ENCODE measurements at regions not wholly inside any gene's neighbourhood (a gene's known extent, or its start where the extent isn't known, plus 50 kb on each side); places are given as distances from the start of the nearest gene placed in this dataset.

- DNase-seq = no peak
Observed at GRCh38 chr10:43748560-43748959, 99.9 kb upstream of the ZNF32 start.

GRCh38 chr10:43746906-43747305 lies 98.2 kb upstream of the ZNF32 start:
- no peak for DNase-seq

DNA sequence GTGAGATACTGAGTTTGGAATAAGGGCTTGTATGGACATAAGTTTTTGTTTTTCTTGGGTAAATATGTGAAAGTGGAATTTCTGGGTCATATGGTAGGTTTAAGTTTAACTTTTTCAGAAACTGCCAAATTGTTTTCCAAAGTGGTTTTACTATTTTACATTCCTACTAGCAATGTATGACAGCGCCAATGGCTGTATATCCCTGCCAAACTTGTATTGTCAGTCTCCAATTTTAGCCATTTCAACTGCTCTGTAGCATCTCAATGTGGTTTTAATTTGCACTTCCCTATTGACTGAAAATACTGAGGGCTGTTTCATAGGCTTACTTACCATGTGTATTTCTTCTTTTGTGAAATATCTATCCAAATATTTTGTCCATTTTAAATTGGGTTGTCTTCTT lies 90.5 kb upstream of the ZNF32 start:
- no peak for DNase-seq

DNA sequence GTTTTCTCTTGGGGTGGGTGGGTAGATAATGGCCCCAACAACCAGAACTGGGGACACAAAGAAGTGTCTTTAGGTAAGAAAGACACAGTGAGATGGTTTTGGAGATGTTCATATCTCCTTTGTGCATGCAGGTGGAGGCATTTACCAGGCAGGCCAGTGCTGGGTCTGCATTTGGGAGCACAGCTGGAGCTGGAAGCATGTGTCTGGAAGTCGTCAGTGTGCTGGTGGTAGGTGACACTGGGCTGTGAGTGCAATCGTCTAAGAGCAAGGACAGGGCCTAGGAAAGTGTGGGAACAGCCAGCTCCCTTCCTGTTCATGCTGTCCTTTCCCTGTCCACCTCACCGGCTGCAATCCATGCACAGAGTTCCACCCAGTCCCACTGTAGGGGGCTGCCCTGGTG lies 88.3 kb upstream of the ZNF32 start:
- no peak for DNase-seq

GRCh38 chr10:43735907-43736306 lies 87.2 kb upstream of the ZNF32 start:
- DNase-seq = no peak

DNA sequence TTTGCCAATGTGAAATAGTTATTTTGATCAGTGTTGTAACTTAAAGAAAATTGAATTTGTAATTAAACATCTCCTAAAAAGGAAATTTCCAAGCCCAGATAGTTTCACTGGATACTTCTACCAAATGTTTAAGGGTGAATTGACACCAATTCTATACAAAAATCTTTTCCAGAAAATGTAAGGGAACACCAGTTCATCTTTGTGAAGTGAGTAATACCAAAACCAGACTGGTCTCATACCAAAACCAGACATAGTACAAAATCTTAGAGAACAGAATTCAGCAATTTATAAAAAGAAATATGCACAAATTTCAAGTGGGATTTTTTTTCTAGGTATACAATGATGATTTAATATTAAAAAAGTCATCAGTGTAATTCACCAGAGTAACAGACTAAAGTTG lies 86.0 kb upstream of the ZNF32 start:
- DNase-seq = no peak

- no peak for DNase-seq
Observed at GRCh38 chr10:43731486-43731885, 82.8 kb upstream of the ZNF32 start.

DNA sequence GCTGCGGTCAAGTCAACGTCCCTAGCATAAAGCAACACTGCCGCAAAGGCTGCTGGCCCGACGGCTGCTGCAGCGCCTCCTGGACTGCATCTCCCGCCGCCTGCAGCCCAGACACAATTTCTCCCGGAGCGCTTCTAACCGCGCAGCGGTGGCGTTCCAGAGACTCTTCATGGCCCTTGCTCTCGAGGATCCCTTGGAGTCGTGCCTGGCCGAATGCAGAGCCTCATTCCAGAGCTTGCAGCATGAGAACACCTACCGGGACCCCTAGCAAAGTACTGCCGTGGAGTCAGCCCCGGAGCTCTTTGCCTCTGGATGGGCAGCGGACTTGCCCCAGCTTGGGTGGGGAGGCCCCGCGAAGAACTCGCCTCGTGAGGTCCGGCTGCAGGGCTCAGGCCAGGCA lies 79.7 kb upstream of the ZNF32 start:
- no peak for DNase-seq

DNA sequence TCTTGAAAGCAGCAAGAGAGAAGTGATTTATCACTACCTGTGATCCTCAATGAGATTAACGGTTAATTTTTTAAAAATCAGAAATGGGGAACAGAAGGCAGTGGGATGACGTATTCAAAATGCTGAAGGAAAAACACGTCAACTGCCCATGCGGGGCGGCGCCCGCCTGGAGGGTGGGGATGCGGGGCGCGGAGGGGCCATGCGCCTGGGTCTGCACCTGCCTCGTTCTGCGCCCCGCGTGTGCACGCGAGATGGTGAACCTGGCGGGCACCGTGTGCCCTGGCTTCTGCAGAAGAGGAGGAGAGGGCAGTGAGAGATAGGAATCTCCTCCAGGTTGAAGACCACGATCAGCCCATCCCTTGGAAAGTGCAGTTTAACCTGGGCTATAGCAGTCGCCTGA lies 79.3 kb upstream of the ZNF32 start:
- no peak for DNase-seq

DNA sequence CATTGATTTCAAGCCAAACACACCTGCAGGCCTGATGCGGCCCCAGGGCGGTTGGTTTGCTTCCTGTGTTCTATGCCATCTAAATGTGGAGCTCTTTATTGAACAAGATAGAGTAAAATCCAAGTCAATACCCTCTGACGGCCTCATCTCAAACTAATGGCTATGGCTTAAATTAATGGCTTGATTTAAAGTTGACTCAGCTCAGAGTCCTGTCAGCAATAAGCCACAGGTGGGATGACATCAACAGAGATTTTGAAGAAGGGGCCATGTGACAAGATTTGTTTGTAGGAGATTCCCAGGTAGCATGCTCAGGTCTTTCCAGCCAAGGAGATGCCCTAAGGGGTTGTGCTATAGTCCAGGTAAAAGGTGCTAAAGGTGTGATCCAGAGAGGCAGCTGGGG lies 66.7 kb upstream of the ZNF32 start:
- DNase-seq = no peak

DNA sequence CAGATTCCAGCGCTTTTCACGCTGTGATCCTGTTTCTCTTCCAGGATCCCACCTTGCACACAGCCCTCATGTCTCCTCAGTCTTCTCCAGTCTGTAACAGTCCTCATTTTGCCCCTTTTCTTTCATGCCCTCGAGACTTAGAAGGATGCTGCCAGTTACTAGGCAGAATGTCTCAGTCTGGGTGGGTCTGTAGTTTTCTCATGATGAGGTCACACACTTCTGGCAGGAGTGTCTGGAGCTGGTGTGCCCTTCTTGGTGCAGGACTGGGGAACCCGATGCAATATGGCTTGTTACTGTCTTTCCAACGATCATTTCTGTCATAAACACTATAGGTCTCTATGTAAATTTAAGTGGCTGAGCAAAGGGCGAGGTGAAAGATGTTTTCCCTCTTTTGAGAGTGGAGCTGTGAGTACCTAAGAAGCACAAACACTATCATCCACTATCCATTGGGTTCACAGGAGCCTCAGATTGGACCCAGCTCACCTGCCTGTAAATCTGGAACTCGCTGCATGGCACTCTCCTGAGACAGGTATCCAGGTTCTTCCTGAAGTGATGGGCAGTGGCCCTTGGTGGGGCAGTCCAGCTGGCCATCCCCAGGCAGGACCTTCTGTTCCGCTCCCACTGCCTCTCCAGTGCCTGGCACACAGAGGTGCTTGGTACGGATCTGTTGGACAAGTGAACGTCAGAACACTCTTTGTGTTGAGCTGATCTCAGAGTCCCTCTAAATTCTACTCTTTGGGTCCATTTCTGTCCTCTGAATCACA lies 64.3 kb upstream of the ZNF32 start:
- no peak for DNase-seq

- DNase-seq = no peak
Observed at GRCh38 chr10:43710772-43711471, 62.2 kb upstream of the ZNF32 start.

GRCh38 chr10:43708262-43708661 lies 59.6 kb upstream of the ZNF32 start:
- DNase-seq = no peak

DNA sequence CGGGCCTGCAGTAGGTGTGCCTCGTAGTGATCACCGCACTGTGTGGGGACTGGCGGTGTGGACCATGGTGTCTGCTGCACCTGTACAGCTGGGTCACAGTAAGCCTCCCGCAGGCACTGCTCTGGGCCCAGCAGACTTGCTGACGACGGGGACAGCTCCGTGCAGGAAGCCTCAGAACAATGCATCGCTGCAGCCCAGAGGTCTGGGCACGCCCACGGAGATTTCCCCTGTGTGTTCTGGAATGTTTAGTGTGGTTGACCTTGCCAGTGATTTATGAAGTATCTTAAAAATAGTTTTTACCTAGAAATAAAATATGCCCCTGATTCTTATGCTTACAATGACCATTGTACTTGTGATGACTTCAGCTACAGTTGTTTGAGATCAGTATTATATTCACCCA lies 59.1 kb upstream of the ZNF32 start:
- DNase-seq = no peak

- no peak for DNase-seq
Observed at GRCh38 chr10:43706166-43706565, 57.5 kb upstream of the ZNF32 start.

DNA sequence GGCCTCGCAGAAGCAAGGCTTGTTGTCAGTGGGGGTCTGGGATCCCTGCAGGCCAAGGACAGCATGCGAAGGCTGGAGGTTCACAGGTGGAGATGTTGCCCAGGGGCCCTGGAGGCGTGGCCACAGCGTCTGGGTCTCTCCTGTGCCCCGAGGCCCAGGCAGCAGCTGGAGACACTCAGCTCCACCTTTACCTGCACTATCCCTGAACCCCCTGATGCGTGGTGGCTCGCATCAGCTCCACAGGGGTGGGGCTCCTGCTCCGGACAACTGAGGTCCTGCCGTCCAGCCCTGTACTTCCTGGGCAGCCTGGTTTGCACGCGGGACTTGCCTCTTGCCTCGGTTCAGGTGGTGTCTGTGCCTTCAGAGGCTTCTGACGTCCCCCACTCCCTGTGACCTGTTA lies 54.6 kb upstream of the ZNF32 start:
- DNase-seq = no peak

DNA sequence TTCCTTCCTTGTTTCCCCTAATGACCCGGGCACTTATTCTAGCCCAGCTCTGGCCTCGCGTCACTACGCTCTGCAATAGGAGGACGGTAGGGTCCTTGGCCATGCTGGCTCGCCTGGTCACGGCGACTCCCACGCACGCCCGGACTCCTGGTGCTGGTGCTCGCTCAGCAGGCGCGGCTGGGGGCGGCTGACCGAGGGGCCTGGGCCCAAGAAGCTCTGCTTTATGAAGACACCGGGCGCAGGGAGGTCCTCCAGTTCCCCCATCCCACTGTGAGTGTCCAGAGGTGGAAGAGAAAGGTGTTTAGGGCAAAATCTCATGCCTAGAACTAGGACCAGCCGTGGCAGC lies 54.2 kb upstream of the ZNF32 start:
- no peak for DNase-seq

- no peak for DNase-seq
Observed at GRCh38 chr10:43702213-43702935, 53.7 kb upstream of the ZNF32 start.

- no peak for DNase-seq
Observed at GRCh38 chr10:43701295-43701694, 52.6 kb upstream of the ZNF32 start.

GRCh38 chr10:43700306-43700705 lies 51.6 kb upstream of the ZNF32 start:
- DNase-seq = no peak

GRCh38 chr10:43699516-43699915 lies 50.8 kb upstream of the ZNF32 start:
- DNase-seq = peak in 1 of 2 donors; percentile 38
